ENCODE measurements at regions not wholly inside any gene's neighbourhood (a gene's known extent, or its start where the extent isn't known, plus 50 kb on each side); places are given as distances from the start of the nearest gene placed in this dataset.

DNA sequence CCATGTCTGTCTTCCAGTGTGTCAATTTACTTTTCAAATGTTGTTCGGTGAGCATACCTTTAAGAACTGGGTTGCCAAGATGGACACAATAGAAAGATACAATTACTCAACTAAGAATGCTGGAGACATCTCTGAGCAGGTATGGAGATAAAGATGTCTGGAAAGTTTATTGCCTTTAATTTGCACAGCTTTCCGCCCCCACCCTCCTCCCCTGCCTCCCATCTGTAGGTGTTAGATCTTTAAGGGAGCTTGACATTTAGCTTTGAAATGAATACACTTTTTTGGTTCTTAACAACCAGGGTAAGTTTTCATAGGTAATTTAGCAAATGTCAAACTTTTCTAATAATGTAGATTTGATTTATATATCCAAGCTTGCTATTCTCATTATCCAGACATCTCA lies 104.4 kb downstream of the BTBD3 start:
- H3K27ac ChIP-seq: no peak overlapping the region
- H3K4me3 ChIP-seq: no peak overlapping the region
- H3K9me3 ChIP-seq: no peaks in the 10 kb centered on the region
- DNase-seq (ENCODE audit: low spot score in 2 of 2): no peak
- TF ChIP-seq EP300 (IDR thresholded peaks at IDR 0.05): no peak
- TF ChIP-seq POLR2A (IDR thresholded peaks at IDR 0.05): no peak
- TF ChIP-seq, protein P1, sequence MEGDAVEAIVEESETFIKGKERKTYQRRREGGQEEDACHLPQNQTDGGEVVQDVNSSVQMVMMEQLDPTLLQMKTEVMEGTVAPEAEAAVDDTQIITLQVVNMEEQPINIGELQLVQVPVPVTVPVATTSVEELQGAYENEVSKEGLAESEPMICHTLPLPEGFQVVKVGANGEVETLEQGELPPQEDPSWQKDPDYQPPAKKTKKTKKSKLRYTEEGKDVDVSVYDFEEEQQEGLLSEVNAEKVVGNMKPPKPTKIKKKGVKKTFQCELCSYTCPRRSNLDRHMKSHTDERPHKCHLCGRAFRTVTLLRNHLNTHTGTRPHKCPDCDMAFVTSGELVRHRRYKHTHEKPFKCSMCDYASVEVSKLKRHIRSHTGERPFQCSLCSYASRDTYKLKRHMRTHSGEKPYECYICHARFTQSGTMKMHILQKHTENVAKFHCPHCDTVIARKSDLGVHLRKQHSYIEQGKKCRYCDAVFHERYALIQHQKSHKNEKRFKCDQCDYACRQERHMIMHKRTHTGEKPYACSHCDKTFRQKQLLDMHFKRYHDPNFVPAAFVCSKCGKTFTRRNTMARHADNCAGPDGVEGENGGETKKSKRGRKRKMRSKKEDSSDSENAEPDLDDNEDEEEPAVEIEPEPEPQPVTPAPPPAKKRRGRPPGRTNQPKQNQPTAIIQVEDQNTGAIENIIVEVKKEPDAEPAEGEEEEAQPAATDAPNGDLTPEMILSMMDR (IDR thresholded peaks at IDR 0.05): no peak
- WGBS, 2 donors: 94 to 98% methylated on average over 2 of the region's 2 CpGs
- H3K27me3 ChIP-seq: no peaks in the 10 kb centered on the region
- H3K36me3 ChIP-seq: no peaks in the 10 kb centered on the region
- H3K4me1 ChIP-seq: no peaks in the 10 kb centered on the region

DNA sequence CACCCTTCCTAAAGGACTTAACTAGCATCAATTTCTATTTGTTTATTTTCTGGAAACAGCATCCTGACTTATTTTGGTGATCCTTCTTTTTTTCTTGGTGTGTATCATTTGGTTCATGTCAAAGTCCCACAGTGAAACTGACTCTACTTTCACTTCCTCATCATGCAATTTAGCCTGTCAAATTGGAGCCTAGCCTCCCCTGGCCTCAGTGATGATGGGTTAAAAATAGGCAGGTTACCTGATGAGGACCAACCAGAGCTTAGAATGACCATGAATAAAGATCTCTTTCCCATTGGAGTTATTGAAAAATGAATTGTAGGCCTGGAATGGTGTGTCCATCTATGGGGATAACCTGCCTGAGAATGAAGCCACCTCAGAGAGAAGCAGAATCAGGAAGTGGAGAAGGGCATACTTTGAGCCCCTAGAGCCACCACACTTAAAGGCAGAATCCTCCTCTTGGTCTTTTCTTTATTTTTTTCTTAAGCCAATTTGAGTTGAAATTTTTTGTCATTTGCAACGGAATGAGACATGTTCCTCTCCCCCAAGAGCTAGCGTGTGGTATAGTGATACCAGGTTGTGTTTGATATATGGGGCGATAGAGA lies 105.6 kb downstream of the BTBD3 start:
- TF ChIP-seq, protein P1 (IDR thresholded peaks at IDR 0.05): no peak
- TF ChIP-seq EP300 (IDR thresholded peaks at IDR 0.05) (no peak), POLR2A (IDR thresholded peaks at IDR 0.05) (no peak)
- Histone ChIP-seq H3K36me3 (no peaks in the 10 kb centered on the region), H3K9me3 (no peaks in the 10 kb centered on the region), H3K27ac (no peak overlapping the region), H3K27me3 (no peaks in the 10 kb centered on the region), H3K4me1 (no peaks in the 10 kb centered on the region), H3K4me3 (no peak overlapping the region)
- 94 to 96% methylated on average over 3 of the region's 3 CpGs for WGBS, 2 donors
- DNase-seq (ENCODE audit: low spot score in 2 of 2): no peak

DNA sequence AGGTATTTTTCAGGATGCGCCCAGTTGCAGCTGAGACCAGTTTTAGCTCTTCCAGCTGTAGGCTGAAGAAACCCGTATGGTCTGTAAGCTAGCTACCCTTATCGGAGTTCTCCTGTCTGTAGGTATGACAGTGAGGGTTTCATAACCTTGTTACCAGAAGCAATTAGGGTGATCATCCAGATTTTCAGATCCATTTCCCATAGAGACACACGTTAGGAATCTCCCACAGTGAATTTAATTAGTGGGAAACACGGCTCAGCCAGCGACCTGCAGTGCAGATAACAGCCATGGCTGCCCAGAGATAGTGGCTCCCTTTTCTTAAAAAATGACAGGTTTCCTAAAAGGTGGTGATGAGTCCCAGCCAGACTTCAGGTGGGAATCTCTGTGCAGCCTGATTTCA lies 111.1 kb downstream of the BTBD3 start:
- WGBS, 2 donors: 95 to 99% methylated on average over 6 of the region's 6 CpGs
- TF ChIP-seq EP300 (IDR thresholded peaks at IDR 0.05): no peak
- no peak for TF ChIP-seq POLR2A (IDR thresholded peaks at IDR 0.05)
- TF ChIP-seq, protein P1 (IDR thresholded peaks at IDR 0.05): no peak
- Histone ChIP-seq H3K4me3 (no peak overlapping the region), H3K27ac (no peak overlapping the region), H3K9me3 (no peaks in the 10 kb centered on the region), H3K4me1 (no peaks in the 10 kb centered on the region), H3K36me3 (no peaks in the 10 kb centered on the region), H3K27me3 (no peaks in the 10 kb centered on the region)
- DNase-seq (ENCODE audit: low spot score in 2 of 2): no peak

DNA sequence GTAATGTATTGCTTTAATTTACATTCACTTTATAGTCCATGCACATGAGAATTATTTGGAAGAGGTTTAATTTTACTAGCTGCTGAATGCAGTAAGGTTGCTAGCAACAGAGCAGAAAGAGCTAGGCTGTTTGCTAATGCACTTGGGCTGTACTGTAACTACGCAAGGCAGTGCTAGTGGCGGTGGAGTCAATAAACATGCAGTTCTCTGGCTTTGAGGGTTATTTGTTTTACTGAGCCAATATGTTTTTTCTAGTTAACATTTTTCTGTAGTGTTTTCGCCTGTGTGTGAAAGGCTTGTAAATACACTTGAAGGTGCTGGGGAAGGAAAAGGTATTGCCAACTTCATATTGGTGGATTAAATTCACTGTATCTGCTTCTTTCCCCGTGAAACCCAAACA lies 112.8 kb downstream of the BTBD3 start:
- no peak for TF ChIP-seq EP300 (IDR thresholded peaks at IDR 0.05)
- TF ChIP-seq, protein P1 (IDR thresholded peaks at IDR 0.05): no peak
- TF ChIP-seq POLR2A (IDR thresholded peaks at IDR 0.05): no peak
- no peaks in the 10 kb centered on the region for H3K36me3 ChIP-seq
- no peaks in the 10 kb centered on the region for H3K27me3 ChIP-seq
- H3K9me3 ChIP-seq: no peaks in the 10 kb centered on the region
- DNase-seq (ENCODE audit: low spot score in 2 of 2): no peak
- H3K4me3 ChIP-seq: no peak overlapping the region
- H3K27ac ChIP-seq: no peak overlapping the region
- WGBS, 2 donors: 80 to 83% methylated on average over 4 of the region's 4 CpGs
- H3K4me1 ChIP-seq: no peaks in the 10 kb centered on the region

DNA sequence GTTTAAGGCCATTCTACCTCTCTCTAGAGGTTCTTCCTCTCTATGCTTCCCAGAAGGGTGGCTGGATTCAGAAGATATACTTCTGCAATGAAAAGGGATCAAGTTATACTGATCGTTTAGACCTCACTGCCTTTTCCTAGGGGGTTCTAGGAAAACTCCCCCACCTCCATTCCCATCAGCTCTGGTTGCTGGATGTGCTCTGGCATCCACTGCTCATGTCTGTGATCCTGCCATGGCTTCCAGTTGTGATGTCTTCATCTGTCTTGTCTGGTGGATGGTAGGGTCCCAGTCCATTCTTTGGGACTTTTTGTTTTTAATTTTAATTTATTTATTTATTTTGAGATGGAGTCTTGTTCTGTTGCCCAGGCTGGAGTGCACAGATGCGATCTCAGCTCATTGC lies 118.4 kb downstream of the BTBD3 start:
- no peaks in the 10 kb centered on the region for H3K27me3 ChIP-seq
- H3K9me3 ChIP-seq: no peaks in the 10 kb centered on the region
- WGBS, 2 donors: 86 to 97% methylated on average over 2 of the region's 2 CpGs
- no peak for DNase-seq (ENCODE audit: low spot score in 2 of 2)
- H3K36me3 ChIP-seq: no peaks in the 10 kb centered on the region
- H3K4me1 ChIP-seq: no peaks in the 10 kb centered on the region
- no peak overlapping the region for H3K4me3 ChIP-seq
- TF ChIP-seq EP300 (IDR thresholded peaks at IDR 0.05) (no peak), POLR2A (IDR thresholded peaks at IDR 0.05) (no peak)
- TF ChIP-seq, protein P1 (IDR thresholded peaks at IDR 0.05): no peak
- no peak overlapping the region for H3K27ac ChIP-seq

Data from tibial nerve (tissue), 4 donors.